Kidney (tissue), 13 donors: ENCODE measurements at regions not wholly inside any gene's neighbourhood (a gene's known extent, or its start where the extent isn't known, plus 50 kb on each side); places are given as distances from the start of the nearest gene placed in this dataset.

Experiments used
- DNase-seq, 5 donors: peaks; one replicate each; pipeline ENCODE4 v3.0.0-alpha.2; 2013 to 2020
- FAIRE-seq: peaks from 2 replicates; lab custom pipeline; 2012; peaks lifted over from hg19 to GRCh38; lab: Jason Lieb, UNC
- H3K27ac ChIP-seq, 2 donors: one replicate each; pipeline ENCODE4 v1.7.0; 2013; ENCODE audit warnings: low read depth in 2 of 2, low read length in 2 of 2, inconsistent platforms in 1 of 2
- H3K27me3 ChIP-seq: one replicate; pipeline ENCODE4 v1.7.1; 2013; ENCODE audit warnings: low read length, inconsistent platforms; ENCODE audit not compliant: control insufficient read depth, insufficient read depth
- H3K36me3 ChIP-seq, 3 donors: one replicate each; pipeline versions ENCODE4 v1.7.0 to v1.7.1; 2013; ENCODE audit warnings: low read length in 3 of 3, control low read depth in 1 of 3, inconsistent platforms in 1 of 3; ENCODE audit not compliant: insufficient read depth in 3 of 3, control insufficient read depth in 2 of 3
- H3K4me1 ChIP-seq, 3 donors: one replicate each; pipeline versions ENCODE4 v1.7.0 to v1.7.1; 2013; ENCODE audit warnings: low read length in 3 of 3, inconsistent platforms in 1 of 3, low read depth in 1 of 3; ENCODE audit not compliant: control insufficient read depth in 2 of 3, insufficient read depth in 2 of 3
- H3K4me3 ChIP-seq, 3 donors: one replicate each; pipeline versions ENCODE4 v1.7.0 to v1.8.1; 2013; ENCODE audit warnings: low read length in 3 of 3, control low read depth in 1 of 3, inconsistent platforms in 1 of 3
- H3K9ac ChIP-seq, 3 donors: one replicate each; pipeline versions ENCODE4 v1.7.0 to v1.7.1; 2013; ENCODE audit warnings: low read length in 3 of 3, control low read depth in 1 of 3, inconsistent platforms in 1 of 3
- H3K9me3 ChIP-seq, 3 donors: one replicate each; pipeline versions ENCODE4 v1.7.0 to v1.7.1; 2013; ENCODE audit warnings: low read length in 3 of 3, control low read depth in 1 of 3, inconsistent platforms in 1 of 3; ENCODE audit not compliant: control insufficient read depth in 2 of 3, insufficient read depth in 1 of 3
- CTCF ChIP-seq: IDR thresholded peaks from 3 replicates; pipeline ENCODE4 v1.5.1; 2012; ENCODE audit warnings: mild to moderate bottlenecking, moderate library complexity, borderline replicate concordance; ENCODE audit not compliant: insufficient read depth; ENCODE audit errors: extremely low read depth
- intact Hi-C: fragments of 100-400 bp; cut with DNase I; formaldehyde crosslinking; loops from one replicate; pipeline ENCODE4 v1.11.1; 2022
- donor health status: control.
- donor health status: control.
- donor health status: control.
- donor health status: control.
- donor health status: control.
- donor health status: DM: yes; HTN: yes; CAD: no.
- donor health status: Normal renal cell carcinoma (clear cell type).

GRCh38 chr7:37534893-37535610, 86.4 kb upstream of the ELMO1 start:
- H3K9me3 ChIP-seq, result no peaks in the 10 kb centered on the region
- DNase-seq (no peak), FAIRE-seq (no peak)
- no peaks in the 10 kb centered on the region for H3K36me3 ChIP-seq
- no peak overlapping the region for H3K4me3 ChIP-seq
- intact Hi-C loops, result no loop called here
- H3K9ac ChIP-seq, result no peak overlapping the region
- H3K4me1 ChIP-seq, result peaks cover 0 to 2% (median 0%) of the 10 kb centered on the region in 3 donors
- H3K27ac ChIP-seq, result no peak overlapping the region
- no peaks in the 10 kb centered on the region for H3K27me3 ChIP-seq
- no peak for TF ChIP-seq CTCF

- H3K4me3 ChIP-seq, result no peak overlapping the region
- TF ChIP-seq CTCF, result no peak
- DNase-seq (no peak), FAIRE-seq (no peak)
- no peak overlapping the region for H3K27ac ChIP-seq
- intact Hi-C loops, result no loop called here
- no peaks in the 10 kb centered on the region for H3K27me3 ChIP-seq
- peaks cover 0 to 2% (median 0%) of the 10 kb centered on the region in 3 donors for H3K4me1 ChIP-seq
- H3K36me3 ChIP-seq, result no peaks in the 10 kb centered on the region
- no peak overlapping the region for H3K9ac ChIP-seq
- H3K9me3 ChIP-seq, result no peaks in the 10 kb centered on the region
These were observed 87.2 kb upstream of the ELMO1 start for GRCh38 chr7:37535841-37536240.

GRCh38 chr7:37536706-37537105, 88.0 kb upstream of the ELMO1 start:
- Histone ChIP-seq H3K4me3 (no peak overlapping the region), H3K27ac (no peak overlapping the region), H3K9me3 (no peaks in the 10 kb centered on the region), H3K36me3 (no peaks in the 10 kb centered on the region), H3K27me3 (no peaks in the 10 kb centered on the region), H3K9ac (no peak overlapping the region), H3K4me1 (peaks cover 0 to 2% (median 0%) of the 10 kb centered on the region in 3 donors)
- FAIRE-seq, result no peak
- no peak for DNase-seq
- intact Hi-C loops, result no loop called here
- TF ChIP-seq CTCF, result no peak
